IMR-90 (cell line): ENCODE measurements at regions not wholly inside any gene's neighbourhood (a gene's known extent, or its start where the extent isn't known, plus 50 kb on each side); places are given as distances from the start of the nearest gene placed in this dataset.

Experiments used
- ATAC-seq: fragments of 200-7000 bp; cut with Tn5 transposase; 2 replicates; pipeline ENCODE4 v1.9.1; 2020; ENCODE audit warnings: low read depth, mild to moderate bottlenecking, moderate library complexity
- BruUV-seq: library from RNA; stranded (reverse); fragments of 400-500 nt; replicated peaks from 2 replicates; lab custom pipeline; 2021; lab: Mats Ljungman, UMichigan
- CTCF ChIA-PET: fragments of 300-600 bp; formaldehyde crosslinking; extraction: SDS; loops from one replicate; lab custom pipeline; 2021; ENCODE audit warnings: antibody characterized with exemption; lab: Yijun Ruan, JAX
- POLR2A ChIA-PET: fragments of 300-600 bp; sonication (Branson Sonifier 250); formaldehyde crosslinking; loops from one replicate; lab custom pipeline; 2022; ENCODE audit warnings: antibody characterized with exemption; ENCODE audit not compliant: unreplicated experiment; lab: Charles Lee
- DNase-seq: peaks from one replicate; pipeline ENCODE4 v3.0.0; 2013
- H2AFZ ChIP-seq: replicated peaks from 2 replicates; pipeline ENCODE3; 2013; ENCODE audit warnings: low read length, mild to moderate bottlenecking; ENCODE audit not compliant: poor library complexity
- H2AK5ac ChIP-seq: 2 replicates; pipeline ENCODE4 v1.6.1; 2013; ENCODE audit warnings: low read depth, low read length, inconsistent platforms
- H2AK9ac ChIP-seq: replicated peaks from 2 replicates; pipeline ENCODE3; 2013; ENCODE audit warnings: mild to moderate bottlenecking, low read depth, low read length, moderate library complexity; ENCODE audit not compliant: poor library complexity
- H2BK120ac ChIP-seq: 2 replicates; pipeline ENCODE4 v1.6.1; 2013; ENCODE audit warnings: low read depth, low read length, inconsistent platforms
- H2BK15ac ChIP-seq: 3 replicates; pipeline ENCODE4 v1.6.1; 2013; ENCODE audit warnings: low read depth, low read length, inconsistent platforms
- H2BK20ac ChIP-seq: 2 replicates; pipeline ENCODE4 v1.6.1; 2013; ENCODE audit warnings: low read depth, mild to moderate bottlenecking, inconsistent platforms, low read length, moderate library complexity
- H2BK5ac ChIP-seq: 2 replicates; pipeline ENCODE4 v1.6.1; 2013; ENCODE audit warnings: mild to moderate bottlenecking, low read depth, low read length, inconsistent platforms; ENCODE audit not compliant: poor library complexity, severe bottlenecking
- H3K14ac ChIP-seq: replicated peaks from 2 replicates; pipeline ENCODE4 v1.6.1; 2013; ENCODE audit warnings: low read depth, low read length, inconsistent platforms
- H3K18ac ChIP-seq: 2 replicates; pipeline ENCODE4 v1.6.1; 2013; ENCODE audit warnings: low read depth, low read length, control low read depth
- H3K23ac ChIP-seq: 2 replicates; pipeline ENCODE4 v1.6.1; 2013; ENCODE audit warnings: low read depth, low read length, inconsistent platforms
- H3K27ac ChIP-seq: 2 replicates; pipeline ENCODE4 v1.5.1; 2013; ENCODE audit warnings: mild to moderate bottlenecking, control low read depth, low read length; ENCODE audit not compliant: insufficient read depth
- H3K27me3 ChIP-seq: 2 replicates; pipeline ENCODE4 v1.6.1; 2013; ENCODE audit warnings: low read length; ENCODE audit not compliant: control insufficient read depth, insufficient read depth
- H3K36me3 ChIP-seq: 2 replicates; pipeline ENCODE4 v1.6.1; 2013; ENCODE audit warnings: low read length, mixed read lengths; ENCODE audit not compliant: control insufficient read depth, insufficient read depth
- H3K4ac ChIP-seq: 2 replicates; pipeline ENCODE4 v1.6.1; 2013; ENCODE audit warnings: low read depth, low read length, inconsistent platforms
- H3K4me1 ChIP-seq: 2 replicates; pipeline ENCODE4 v1.6.1; 2013; ENCODE audit warnings: low read length, mixed read lengths; ENCODE audit not compliant: control insufficient read depth, insufficient read depth
- H3K4me2 ChIP-seq: 2 replicates; pipeline ENCODE4 v1.6.1; 2013; ENCODE audit warnings: low read depth, mild to moderate bottlenecking, control low read depth, low read length, moderate library complexity
- H3K4me3 ChIP-seq: 2 replicates; pipeline ENCODE4 v1.5.1; 2013; ENCODE audit warnings: low read depth, mild to moderate bottlenecking, control low read depth, low read length, moderate library complexity; ENCODE audit not compliant: insufficient read depth
- H3K56ac ChIP-seq: 2 replicates; pipeline ENCODE4 v1.6.1; 2013; ENCODE audit warnings: low read length, inconsistent platforms; ENCODE audit not compliant: insufficient read depth; ENCODE audit errors: extremely low read depth
- H3K79me1 ChIP-seq, 2 experiments: 2 replicates each; pipeline ENCODE4 v1.6.1; 2013; ENCODE audit warnings: low read length in 2 of 2, inconsistent platforms in 1 of 2, low read depth in 1 of 2
- H3K9ac ChIP-seq: 2 replicates; pipeline ENCODE4 v1.6.1; 2013; ENCODE audit warnings: low read depth, low read length, control low read depth
- H3K9me1 ChIP-seq: 2 replicates; pipeline ENCODE4 v1.6.1; 2013; ENCODE audit warnings: low read length, inconsistent platforms; ENCODE audit not compliant: insufficient read depth
- H3K9me3 ChIP-seq: 2 replicates; pipeline ENCODE4 v1.6.1; 2013; ENCODE audit warnings: low read length; ENCODE audit not compliant: control insufficient read depth, insufficient read depth
- H4K20me1 ChIP-seq: 2 replicates; pipeline ENCODE4 v1.6.1; 2013; ENCODE audit warnings: low read length, inconsistent platforms; ENCODE audit not compliant: insufficient read depth
- H4K5ac ChIP-seq: 2 replicates; pipeline ENCODE4 v1.6.1; 2013; ENCODE audit warnings: mild to moderate bottlenecking, low read depth, low read length, control low read depth
- H4K8ac ChIP-seq, 2 experiments: 2 replicates each; pipeline ENCODE4 v1.6.1; 2013; ENCODE audit warnings: low read depth in 2 of 2, low read length in 2 of 2, control low read depth in 1 of 2, inconsistent platforms in 1 of 2
- H4K91ac ChIP-seq: 2 replicates; pipeline ENCODE4 v1.6.1; 2013; ENCODE audit warnings: low read depth, low read length, inconsistent platforms; ENCODE audit not compliant: insufficient read depth
- BHLHE40 ChIP-seq: fragments of 150-350 bp; IDR thresholded peaks from 2 replicates; pipeline ENCODE4 v1.6.1; 2016; ENCODE audit warnings: mild to moderate bottlenecking, low read depth, low read length
- CEBPB ChIP-seq: IDR thresholded peaks from 2 replicates; pipeline ENCODE4 v1.6.1; 2012; ENCODE audit warnings: low read depth, low read length, improper control_type of control experiment
- RCOR1 ChIP-seq: IDR thresholded peaks from 2 replicates; pipeline ENCODE4 v1.6.1; 2012; ENCODE audit warnings: mild to moderate bottlenecking, low read length, improper control_type of control experiment; ENCODE audit not compliant: insufficient replicate concordance
- RFX5 ChIP-seq: IDR thresholded peaks from 2 replicates; pipeline ENCODE4 v1.8.0; 2012; ENCODE audit warnings: low read depth, mild to moderate bottlenecking, low read length, moderate library complexity
- WGBS, 2 experiments: methylation state at CpG; one replicate each; pipeline versions ENCODE4 v1.1.5 to v1.1.7; 2013; ENCODE audit warnings: missing lambda C conversion rate in 2 of 2; ENCODE audit not compliant: insufficient read length in 1 of 2; ENCODE audit errors: extremely low coverage in 2 of 2; 5-methylcytosine and 5-hydroxymethylcytosine counted together
- dilution Hi-C: fragments of 300-500 bp; cut with HindIII; formaldehyde crosslinking; loops from one replicate; pipeline ENCODE4 v1.14.3; 2018; ENCODE audit warnings: low sequenced_read_pairs; ENCODE audit not compliant: unreplicated experiment
- in situ Hi-C: fragments of 300-500 bp; cut with MboI; formaldehyde crosslinking; loops from 3 replicates; pipeline ENCODE4 v1.14.3; 2019; ENCODE audit warnings: low sequenced_read_pairs, inconsistent platforms, mixed read lengths
- intact Hi-C: fragments of 100-400 bp; cut with micrococcal nuclease; formaldehyde crosslinking; loops from 2 replicates; pipeline ENCODE4 v1.10.0; 2022
- TF ChIP-seq, protein P1 (sequence below): fragments of 150-350 bp; IDR thresholded peaks from 2 replicates; pipeline ENCODE4 v1.6.1; 2017; ENCODE audit warnings: mild to moderate bottlenecking, antibody characterized with exemption, low read length, low read depth
- TF ChIP-seq, protein P2 (sequence below): conservative IDR thresholded peaks from 2 replicates; pipeline ENCODE4 v1.5.1; 2012; ENCODE audit warnings: mild to moderate bottlenecking, low read depth, low read length, improper control_type of control experiment

DNA sequence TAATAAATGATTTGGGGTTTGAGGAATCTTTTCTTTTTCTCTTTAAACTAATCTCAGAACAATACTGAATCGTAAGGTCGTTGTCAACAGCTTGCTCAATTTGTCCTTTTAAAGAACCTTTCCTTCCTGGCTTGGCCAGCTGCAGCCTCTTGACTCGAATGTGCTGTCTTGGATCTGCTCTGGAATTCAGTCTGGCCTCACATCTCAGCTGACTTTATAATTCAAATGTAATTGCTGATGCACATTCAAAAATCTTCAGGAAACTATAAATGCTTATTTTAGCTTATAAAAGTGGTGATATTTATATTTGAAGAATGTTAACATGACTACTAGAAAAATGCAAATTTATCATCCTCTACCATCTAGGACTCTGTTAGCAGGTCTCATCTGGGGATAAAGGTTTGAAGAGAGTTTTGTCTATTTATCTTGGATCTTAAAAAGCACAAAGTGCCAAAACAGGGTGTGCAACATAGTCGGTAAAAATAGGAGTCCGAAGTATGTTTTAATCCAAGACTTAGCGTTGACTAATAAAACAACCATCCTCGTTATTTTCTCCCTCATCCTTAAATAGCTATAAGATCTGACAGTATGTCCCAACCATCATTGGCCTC lies 1035.2 kb downstream of the MCTP2 start:
- Histone ChIP-seq H3K14ac (peak overlapping the region; percentile 20), H2AFZ (no peak overlapping the region), H3K9me1 (peaks cover 5% of the 10 kb centered on the region), H3K9ac (no peak overlapping the region), H3K18ac (peak overlapping the region; percentile 70), H2BK15ac (peak overlapping the region; percentile 42; the same call in 2 of the 3 replicates), H2BK20ac (peak overlapping the region; percentile 73), H4K20me1 (no peaks in the 10 kb centered on the region), H3K79me1 (no peaks in the 10 kb centered on the region; a peak in 1 of 4 replicates), H3K4me2 (no peak overlapping the region; the same call in 1 of the 2 replicates), H3K4ac (peak overlapping the region; percentile 49), H3K27ac (peak overlapping the region; percentile 79; the same call in 1 of the 2 replicates), H2BK5ac (peak overlapping the region; percentile 31), H3K56ac (no peak overlapping the region), H3K9me3 (no peaks in the 10 kb centered on the region), H2AK9ac (no peak overlapping the region), H3K23ac (0 out of 2 replicates have a peak overlapping the region, but pooled peaks have one; percentile 26), H3K4me1 (peaks cover 16% of the 10 kb centered on the region), H4K5ac (peak overlapping the region; percentile 48), H3K36me3 (no peaks in the 10 kb centered on the region), H4K91ac (peak overlapping the region; percentile 57), H2BK120ac (peak overlapping the region; percentile 75), H3K27me3 (no peaks in the 10 kb centered on the region), H4K8ac (peak overlapping the region in 1 of 2 experiments; percentile 51; a peak in 2 of 4 replicates), H3K4me3 (no peak overlapping the region), H2AK5ac (no peak overlapping the region)
- TF ChIP-seq RCOR1, result no peak
- no peak for TF ChIP-seq BHLHE40
- TF ChIP-seq RFX5, result no peak
- no peak for TF ChIP-seq CEBPB
- TF ChIP-seq, protein P1, sequence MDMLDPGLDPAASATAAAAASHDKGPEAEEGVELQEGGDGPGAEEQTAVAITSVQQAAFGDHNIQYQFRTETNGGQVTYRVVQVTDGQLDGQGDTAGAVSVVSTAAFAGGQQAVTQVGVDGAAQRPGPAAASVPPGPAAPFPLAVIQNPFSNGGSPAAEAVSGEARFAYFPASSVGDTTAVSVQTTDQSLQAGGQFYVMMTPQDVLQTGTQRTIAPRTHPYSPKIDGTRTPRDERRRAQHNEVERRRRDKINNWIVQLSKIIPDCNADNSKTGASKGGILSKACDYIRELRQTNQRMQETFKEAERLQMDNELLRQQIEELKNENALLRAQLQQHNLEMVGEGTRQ, result no peak
- TF ChIP-seq, protein P2, sequence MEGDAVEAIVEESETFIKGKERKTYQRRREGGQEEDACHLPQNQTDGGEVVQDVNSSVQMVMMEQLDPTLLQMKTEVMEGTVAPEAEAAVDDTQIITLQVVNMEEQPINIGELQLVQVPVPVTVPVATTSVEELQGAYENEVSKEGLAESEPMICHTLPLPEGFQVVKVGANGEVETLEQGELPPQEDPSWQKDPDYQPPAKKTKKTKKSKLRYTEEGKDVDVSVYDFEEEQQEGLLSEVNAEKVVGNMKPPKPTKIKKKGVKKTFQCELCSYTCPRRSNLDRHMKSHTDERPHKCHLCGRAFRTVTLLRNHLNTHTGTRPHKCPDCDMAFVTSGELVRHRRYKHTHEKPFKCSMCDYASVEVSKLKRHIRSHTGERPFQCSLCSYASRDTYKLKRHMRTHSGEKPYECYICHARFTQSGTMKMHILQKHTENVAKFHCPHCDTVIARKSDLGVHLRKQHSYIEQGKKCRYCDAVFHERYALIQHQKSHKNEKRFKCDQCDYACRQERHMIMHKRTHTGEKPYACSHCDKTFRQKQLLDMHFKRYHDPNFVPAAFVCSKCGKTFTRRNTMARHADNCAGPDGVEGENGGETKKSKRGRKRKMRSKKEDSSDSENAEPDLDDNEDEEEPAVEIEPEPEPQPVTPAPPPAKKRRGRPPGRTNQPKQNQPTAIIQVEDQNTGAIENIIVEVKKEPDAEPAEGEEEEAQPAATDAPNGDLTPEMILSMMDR, result no peak
- BruUV-seq, result no TSS peak
- CTCF ChIA-PET, result interaction anchor here (1.6 kb wide), 1 partner anchor 11 kb away, joined by 6 read pairs; no protein-coding TSS in a partner anchor
- POLR2A ChIA-PET, result no interaction called here
- in situ Hi-C loops (loop anchor here (25.0 kb wide), 1 partner anchor 1971 kb away; no protein-coding TSS in a partner anchor), dilution Hi-C loops (no loop called here), intact Hi-C loops (loop anchor here (10.0 kb wide), 1 partner anchor 398 kb away; no protein-coding TSS in a partner anchor)
- DNase-seq (peak; percentile 45), ATAC-seq (peak; percentile 40)
- no CpG with 5 or more reads among the region's 7 CpGs for WGBS, 2 experiments
